HepG2 (cell line): ENCODE measurements at regions not wholly inside any gene's neighbourhood (a gene's known extent, or its start where the extent isn't known, plus 50 kb on each side); places are given as distances from the start of the nearest gene placed in this dataset.

Source experiments
- ATAC-seq: fragments of 200-7000 bp; cut with Tn5 transposase; 3 replicates; pipeline ENCODE4 v1.9.1; 2020; ENCODE audit warnings: mild to moderate bottlenecking, moderate library complexity
- BruUV-seq: library from RNA; stranded (reverse); fragments of 400-500 nt; replicated peaks from 2 replicates; lab custom pipeline; 2021; lab: Mats Ljungman, UMichigan
- CTCF ChIA-PET: fragments of 300-600 bp; formaldehyde crosslinking; extraction: SDS; loops from one replicate; lab custom pipeline; 2021; ENCODE audit warnings: low total read pairs, inconsistent platforms, low intra/inter-chr PET ratio; lab: Yijun Ruan, JAX
- POLR2A ChIA-PET: fragments of 350-600 bp; sonication (Branson Sonifier 250); formaldehyde crosslinking; loops from one replicate; lab custom pipeline; 2020; ENCODE audit warnings: antibody characterized with exemption, inconsistent platforms; lab: Yijun Ruan, JAX
- DNase-seq: peaks from one replicate; pipeline ENCODE4 v3.0.0-alpha.2; 2015; ENCODE audit warnings: low spot score
- FAIRE-seq: peaks from 3 replicates; lab custom pipeline; 2011; peaks lifted over from hg19 to GRCh38; lab: Jason Lieb, UNC
- H2AFZ ChIP-seq: one replicate; pipeline ENCODE4 v1.6.1; 2011; ENCODE audit warnings: low read length, inconsistent platforms
- H3K27ac ChIP-seq: fragments of 300-600 bp; 3 replicates; pipeline ENCODE4 v1.8.0; 2011; ENCODE audit warnings: mixed run types, mild to moderate bottlenecking, mixed read lengths, low read length, inconsistent platforms; ENCODE audit not compliant: insufficient read depth; ENCODE audit errors: extremely low read length
- H3K27me3 ChIP-seq, 2 experiments: fragments of 200-600 bp in 1 of 2; 2 replicates in 1 of 2; 3 replicates in 1 of 2; pipeline versions ENCODE4 v1.6.0 to v1.8.0; 2011; ENCODE audit warnings: low read length in 2 of 2, mild to moderate bottlenecking in 2 of 2, moderate library complexity in 2 of 2, inconsistent platforms in 1 of 2; ENCODE audit not compliant: insufficient read depth in 2 of 2, control insufficient read depth in 1 of 2
- H3K36me3 ChIP-seq, 2 experiments: fragments of 200-600 bp in 1 of 2; replicated peaks in 1 of 2; 2 replicates in 1 of 2; 3 replicates in 1 of 2; pipeline versions ENCODE4 v1.5.1 to v1.8.0; 2011; ENCODE audit warnings: low read length in 2 of 2, inconsistent platforms in 1 of 2; ENCODE audit not compliant: insufficient read depth in 2 of 2, control insufficient read depth in 1 of 2
- H3K4me1 ChIP-seq: 2 replicates; pipeline ENCODE4 v1.5.1; 2012; ENCODE audit warnings: low read length, inconsistent platforms; ENCODE audit not compliant: insufficient read depth
- H3K4me2 ChIP-seq: 2 replicates; pipeline ENCODE4 v1.6.0; 2011; ENCODE audit warnings: low read depth, low read length, inconsistent platforms
- H3K4me3 ChIP-seq, 3 experiments: fragments of 200-600 bp in 1 of 3; sonication (generic), shearing (Covaris generic) in 1 of 3; replicated peaks in 1 of 3; 2 replicates each; pipeline ENCODE4 v1.5.1; 2011 to 2016; ENCODE audit warnings: low read length in 3 of 3, inconsistent platforms in 2 of 3, low read depth in 2 of 3, mild to moderate bottlenecking in 2 of 3, control low read depth in 1 of 3, mixed read lengths in 1 of 3; ENCODE audit not compliant: insufficient read depth in 1 of 3
- H3K79me2 ChIP-seq: one replicate; pipeline ENCODE4 v1.6.1; 2011; ENCODE audit warnings: low read length, inconsistent platforms; ENCODE audit not compliant: insufficient read depth
- H3K9ac ChIP-seq: 2 replicates; pipeline ENCODE4 v1.6.0; 2011; ENCODE audit warnings: mild to moderate bottlenecking, low read depth, low read length, inconsistent platforms; ENCODE audit not compliant: insufficient read depth
- H3K9me3 ChIP-seq: 2 replicates; pipeline ENCODE4 v1.5.1; 2012; ENCODE audit warnings: mild to moderate bottlenecking, low read length
- H4K20me1 ChIP-seq: 2 replicates; pipeline ENCODE4 v1.6.0; 2011; ENCODE audit warnings: inconsistent platforms, mild to moderate bottlenecking, low read length, moderate library complexity; ENCODE audit not compliant: insufficient read depth
- ATF7 ChIP-seq, 2 experiments: fragments of 450-650 bp in 1 of 2; sonication (generic) in 1 of 2; formaldehyde crosslinking in 1 of 2; IDR thresholded peaks; 2 replicates each; pipeline versions ENCODE4 v1.4.0 to v1.6.1; 2016 to 2020; ENCODE audit warnings: antibody characterized with exemption in 1 of 2, mild to moderate bottlenecking in 1 of 2, missing genetic modification reagents in 1 of 2
- ATF7-NPFF ChIP-seq: sonication (generic); formaldehyde crosslinking; IDR thresholded peaks from 2 replicates; pipeline ENCODE4 v1.8.1; 2023; ENCODE audit warnings: mild to moderate bottlenecking, low read depth, missing genetic modification reagents, moderate library complexity
- CEBPB ChIP-seq: IDR thresholded peaks from 2 replicates; pipeline ENCODE4 v1.6.1; 2011; ENCODE audit warnings: low read depth, low read length, improper control_type of control experiment, borderline replicate concordance
- GLI4 ChIP-seq: sonication (generic); formaldehyde crosslinking; IDR thresholded peaks from 2 replicates; pipeline ENCODE4 v1.5.1; 2020; ENCODE audit warnings: missing genetic modification reagents, mild to moderate bottlenecking, moderate library complexity, borderline replicate concordance
- GPBP1L1 ChIP-seq: sonication (generic); formaldehyde crosslinking; IDR thresholded peaks from 2 replicates; pipeline ENCODE4 v1.5.0; 2020; ENCODE audit warnings: mild to moderate bottlenecking, missing genetic modification reagents
- HOXA5 ChIP-seq: sonication (generic); formaldehyde crosslinking; IDR thresholded peaks from 2 replicates; pipeline ENCODE4 v1.4.0; 2020; ENCODE audit warnings: missing genetic modification reagents
- NCOA5 ChIP-seq: sonication (generic); formaldehyde crosslinking; IDR thresholded peaks from 2 replicates; pipeline ENCODE4 v1.4.0; 2020; ENCODE audit warnings: missing genetic modification reagents
- RORA ChIP-seq: sonication (generic); formaldehyde crosslinking; IDR thresholded peaks from 2 replicates; pipeline ENCODE4 v1.5.0; 2020; ENCODE audit warnings: mild to moderate bottlenecking, missing genetic modification reagents, moderate library complexity
- SAP130 ChIP-seq: IDR thresholded peaks from 2 replicates; pipeline ENCODE4 v1.6.1; 2016; ENCODE audit warnings: low read depth
- ZBTB34 ChIP-seq: sonication (generic); formaldehyde crosslinking; IDR thresholded peaks from 2 replicates; pipeline ENCODE4 v1.8.0; 2022; ENCODE audit warnings: mild to moderate bottlenecking, missing genetic modification reagents
- ZNF24 ChIP-seq: fragments of 450-650 bp; IDR thresholded peaks from 2 replicates; pipeline ENCODE4 v1.6.1; 2017; ENCODE audit warnings: antibody characterized with exemption, mild to moderate bottlenecking
- ZNF563 ChIP-seq: sonication (generic); formaldehyde crosslinking; IDR thresholded peaks from 2 replicates; pipeline ENCODE4 v1.8.0; 2022; ENCODE audit warnings: mild to moderate bottlenecking, moderate library complexity, missing genetic modification reagents
- ZNF569 ChIP-seq: sonication (generic); formaldehyde crosslinking; IDR thresholded peaks from 2 replicates; pipeline ENCODE4 v1.5.0; 2020; ENCODE audit warnings: mild to moderate bottlenecking, missing genetic modification reagents, moderate library complexity, borderline replicate concordance
- WGBS: methylation state at CpG from one replicate; pipeline ENCODE4 v1.1.6; 2017; ENCODE audit warnings: low lambda C conversion rate; 5-methylcytosine and 5-hydroxymethylcytosine counted together
- in situ Hi-C: cut with HindIII; loops from 2 replicates; pipeline ENCODE4 v1.10.0; 2017; ENCODE audit warnings: low pct_unique_long_range_greater_than_20kb; ENCODE audit not compliant: extremely low pct_ligation_motif_present
- intact Hi-C: fragments of 100-400 bp; cut with micrococcal nuclease; formaldehyde crosslinking; loops from one replicate; pipeline ENCODE4 v1.10.0; 2022; ENCODE audit not compliant: unreplicated experiment

GRCh38 chr2:196499686-196500085 lies 139.8 kb upstream of the CCDC150 start:
- no peak for DNase-seq
- in situ Hi-C loops, result no loop called here
- CTCF ChIA-PET, result no interaction called here
- Histone ChIP-seq H3K27me3 (peaks cover 0 to 4% of the 10 kb centered on the region in 2 experiments; a peak in 1 of 5 replicates), H4K20me1 (no peaks in the 10 kb centered on the region), H2AFZ (no peak overlapping the region), H3K9ac (no peak overlapping the region), H3K4me1 (no peaks in the 10 kb centered on the region), H3K4me3 (no peak overlapping the region), H3K79me2 (no peaks in the 10 kb centered on the region), H3K9me3 (peaks cover 27% of the 10 kb centered on the region), H3K27ac (no peak overlapping the region), H3K36me3 (no peaks in the 10 kb centered on the region), H3K4me2 (no peak overlapping the region)
- WGBS, result 5% methylated on average over 2 of the region's 2 CpGs
- intact Hi-C loops, result no loop called here
- ATAC-seq, result no peak
- TF ChIP-seq ZBTB34 (CRISPR knock-in tag), result no peak
- no peak for TF ChIP-seq RORA
- no peak for TF ChIP-seq ATF7-NPFF
- TF ChIP-seq ZNF569, result no peak
- TF ChIP-seq HOXA5 (CRISPR knock-in tag), result no peak
- no peak for FAIRE-seq
- no TSS peak for BruUV-seq
- POLR2A ChIA-PET, result no interaction called here

- H3K36me3 ChIP-seq, result no peaks in the 10 kb centered on the region
- H2AFZ ChIP-seq, result no peak overlapping the region
- in situ Hi-C loops, result no loop called here
- no peak for FAIRE-seq
- no peaks in the 10 kb centered on the region for H3K79me2 ChIP-seq
- H3K4me3 ChIP-seq, result no peak overlapping the region
- no peak overlapping the region for H3K9ac ChIP-seq
- 4% methylated on average over 4 of the region's 4 CpGs for WGBS
- peaks cover 27% of the 10 kb centered on the region for H3K9me3 ChIP-seq
- no peaks in the 10 kb centered on the region for H4K20me1 ChIP-seq
- peaks cover 0 to 4% of the 10 kb centered on the region in 2 experiments; a peak in 1 of 5 replicates for H3K27me3 ChIP-seq
- POLR2A ChIA-PET, result no interaction called here
- ATAC-seq, result no peak
- CTCF ChIA-PET, result no interaction called here
- no peak overlapping the region for H3K4me2 ChIP-seq
- H3K27ac ChIP-seq, result no peak overlapping the region
- intact Hi-C loops, result no loop called here
- H3K4me1 ChIP-seq, result no peaks in the 10 kb centered on the region
- no TSS peak for BruUV-seq
- no peak for DNase-seq
- no peak for TF ChIP-seq ZNF24
- no peak for TF ChIP-seq GLI4 (CRISPR knock-in tag)
- TF ChIP-seq GPBP1L1 (CRISPR knock-in tag), result no peak
- TF ChIP-seq NCOA5 (CRISPR knock-in tag), result no peak
- no peak for TF ChIP-seq ZNF563
- peak; percentile 55; the same call in 1 of the 2 replicates for TF ChIP-seq CEBPB
- no peak for TF ChIP-seq SAP130
- peak; percentile 11; the same call in 1 of the 2 replicates for TF ChIP-seq ATF7 (IDR thresholded peaks at IDR 0.05)
- TF ChIP-seq ATF7 (CRISPR knock-in tag; IDR thresholded peaks at IDR 0.05), result no peak
Measured at GRCh38 chr2:196500686-196501431, 138.7 kb upstream of the CCDC150 start.
